ENCODE measurements at regions not wholly inside any gene's neighbourhood (a gene's known extent, or its start where the extent isn't known, plus 50 kb on each side); places are given as distances from the start of the nearest gene placed in this dataset.

DNA sequence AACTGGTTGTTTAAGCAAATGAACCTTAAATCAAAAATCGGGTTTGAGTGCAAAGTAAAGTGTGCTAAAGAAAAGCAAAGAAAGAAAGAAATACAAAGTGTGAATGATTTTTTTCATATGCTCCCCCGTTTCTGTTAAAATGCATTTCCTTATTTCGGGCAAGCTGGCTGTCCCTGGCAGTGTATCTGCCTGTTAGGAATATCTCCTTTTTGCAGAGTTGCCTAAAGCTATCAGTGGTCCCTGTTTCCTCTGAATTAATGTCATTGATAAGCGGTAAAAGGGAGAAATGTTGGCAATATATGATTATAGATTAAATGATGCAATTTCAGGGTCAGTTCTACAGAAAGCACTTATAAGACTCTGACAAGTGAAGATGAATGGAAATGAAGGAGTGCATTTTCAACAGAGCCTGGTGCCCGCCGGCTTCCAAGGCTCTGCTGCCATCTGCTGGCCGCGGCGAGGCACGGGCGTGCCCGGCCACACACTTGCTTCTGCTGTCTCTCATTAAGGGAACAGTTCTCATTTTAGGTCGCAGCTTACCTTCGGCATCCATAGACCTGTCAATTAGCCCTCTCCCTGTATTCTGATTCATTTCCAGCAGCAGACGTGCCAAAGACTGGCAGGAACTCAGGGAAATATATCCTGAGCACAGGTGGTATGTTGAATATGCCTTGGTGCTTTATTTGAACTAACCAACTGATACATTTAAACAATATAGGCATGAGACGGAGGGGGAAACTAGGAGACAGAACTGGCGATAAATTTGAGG is 381.9 kb downstream of the C6orf118 start:
- TF ChIP-seq TOX (CRISPR knock-in tag; IDR thresholded peaks at IDR 0.05; ENCODE audit: borderline replicate concordance) (no peak), ESRRG (CRISPR knock-in tag; IDR thresholded peaks at IDR 0.05) (no peak), ZNF8 (CRISPR knock-in tag; IDR thresholded peaks at IDR 0.05) (no peak), ZC3H10 (CRISPR knock-in tag; IDR thresholded peaks at IDR 0.05) (no peak), ARNTL (CRISPR knock-in tag; IDR thresholded peaks at IDR 0.05; ENCODE audit: borderline replicate concordance, low read depth) (no peak), SNAI2 (CRISPR knock-in tag; IDR thresholded peaks at IDR 0.05) (no peak), ISL1 (CRISPR knock-in tag; IDR thresholded peaks at IDR 0.05) (no peak), TCF4 (CRISPR knock-in tag; IDR thresholded peaks at IDR 0.05; ENCODE audit: borderline replicate concordance) (no peak), RARB (CRISPR knock-in tag; IDR thresholded peaks at IDR 0.05) (no peak)
- TF ChIP-seq, protein P1, sequence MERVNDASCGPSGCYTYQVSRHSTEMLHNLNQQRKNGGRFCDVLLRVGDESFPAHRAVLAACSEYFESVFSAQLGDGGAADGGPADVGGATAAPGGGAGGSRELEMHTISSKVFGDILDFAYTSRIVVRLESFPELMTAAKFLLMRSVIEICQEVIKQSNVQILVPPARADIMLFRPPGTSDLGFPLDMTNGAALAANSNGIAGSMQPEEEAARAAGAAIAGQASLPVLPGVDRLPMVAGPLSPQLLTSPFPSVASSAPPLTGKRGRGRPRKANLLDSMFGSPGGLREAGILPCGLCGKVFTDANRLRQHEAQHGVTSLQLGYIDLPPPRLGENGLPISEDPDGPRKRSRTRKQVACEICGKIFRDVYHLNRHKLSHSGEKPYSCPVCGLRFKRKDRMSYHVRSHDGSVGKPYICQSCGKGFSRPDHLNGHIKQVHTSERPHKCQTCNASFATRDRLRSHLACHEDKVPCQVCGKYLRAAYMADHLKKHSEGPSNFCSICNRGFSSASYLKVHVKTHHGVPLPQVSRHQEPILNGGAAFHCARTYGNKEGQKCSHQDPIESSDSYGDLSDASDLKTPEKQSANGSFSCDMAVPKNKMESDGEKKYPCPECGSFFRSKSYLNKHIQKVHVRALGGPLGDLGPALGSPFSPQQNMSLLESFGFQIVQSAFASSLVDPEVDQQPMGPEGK (CRISPR knock-in tag; IDR thresholded peaks at IDR 0.05; ENCODE audit: borderline replicate concordance) = no peak
- TF ChIP-seq, protein P2, sequence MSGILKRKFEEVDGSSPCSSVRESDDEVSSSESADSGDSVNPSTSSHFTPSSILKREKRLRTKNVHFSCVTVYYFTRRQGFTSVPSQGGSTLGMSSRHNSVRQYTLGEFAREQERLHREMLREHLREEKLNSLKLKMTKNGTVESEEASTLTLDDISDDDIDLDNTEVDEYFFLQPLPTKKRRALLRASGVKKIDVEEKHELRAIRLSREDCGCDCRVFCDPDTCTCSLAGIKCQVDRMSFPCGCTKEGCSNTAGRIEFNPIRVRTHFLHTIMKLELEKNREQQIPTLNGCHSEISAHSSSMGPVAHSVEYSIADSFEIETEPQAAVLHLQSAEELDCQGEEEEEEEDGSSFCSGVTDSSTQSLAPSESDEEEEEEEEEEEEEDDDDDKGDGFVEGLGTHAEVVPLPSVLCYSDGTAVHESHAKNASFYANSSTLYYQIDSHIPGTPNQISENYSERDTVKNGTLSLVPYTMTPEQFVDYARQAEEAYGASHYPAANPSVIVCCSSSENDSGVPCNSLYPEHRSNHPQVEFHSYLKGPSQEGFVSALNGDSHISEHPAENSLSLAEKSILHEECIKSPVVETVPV (CRISPR knock-in tag; IDR thresholded peaks at IDR 0.05) = no peak

Measured in SK-N-SH treated with all-trans-retinoic acid at 6 μM for 48 hours (cell line).